PC-9 (cell line): ENCODE measurements at regions not wholly inside any gene's neighbourhood (a gene's known extent, or its start where the extent isn't known, plus 50 kb on each side); places are given as distances from the start of the nearest gene placed in this dataset.

Experiments used
- BruUV-seq: library from RNA; stranded (reverse); fragments of 400-500 nt; replicated peaks from 2 replicates; lab custom pipeline; 2021; lab: Mats Ljungman, UMichigan
- CTCF ChIA-PET: fragments of 300-600 bp; sonication (Branson Sonifier 250); formaldehyde crosslinking; loops from one replicate; lab custom pipeline; 2022; ENCODE audit warnings: antibody characterized with exemption; lab: Charles Lee
- POLR2A ChIA-PET: fragments of 300-600 bp; sonication (Branson Sonifier 250); formaldehyde crosslinking; loops from one replicate; lab custom pipeline; 2022; ENCODE audit warnings: antibody characterized with exemption; ENCODE audit not compliant: unreplicated experiment; lab: Charles Lee
- DNase-seq, 2 experiments: peaks; one replicate each; pipeline versions ENCODE4 v3.0.0 to v3.0.0-alpha.2; 2015 to 2022; ENCODE audit warnings: mixed read lengths in 1 of 2
- H2AFZ ChIP-seq: fragments of 200-600 bp; sonication (generic); 2 replicates; pipeline ENCODE4 v1.8.1; 2017; ENCODE audit warnings: antibody characterized with exemption
- H3F3A ChIP-seq: fragments of 200-600 bp; sonication (generic); 2 replicates; pipeline ENCODE4 v1.8.1; 2017; ENCODE audit warnings: antibody characterized with exemption, mild to moderate bottlenecking, low read depth; ENCODE audit not compliant: insufficient read depth
- H3K27ac ChIP-seq: fragments of 200-600 bp; sonication (generic); 2 replicates; pipeline ENCODE4 v1.6.1; 2016; ENCODE audit warnings: mixed run types
- H3K27me3 ChIP-seq: fragments of 200-600 bp; sonication (generic); 2 replicates; pipeline ENCODE4 v1.6.1; 2016; ENCODE audit warnings: low read depth, mixed run types; ENCODE audit not compliant: insufficient read depth
- H3K36me3 ChIP-seq: fragments of 200-600 bp; sonication (generic); 2 replicates; pipeline ENCODE4 v1.6.1; 2016; ENCODE audit warnings: low read depth, mixed run types
- H3K4me1 ChIP-seq: fragments of 200-600 bp; sonication (generic); replicated peaks from 2 replicates; pipeline ENCODE4 v1.6.1; 2016; ENCODE audit warnings: mixed run types; ENCODE audit not compliant: insufficient read depth
- H3K4me2 ChIP-seq: fragments of 200-600 bp; sonication (generic); 2 replicates; pipeline ENCODE4 v1.6.1; 2017; ENCODE audit warnings: mixed run types
- H3K4me3 ChIP-seq: fragments of 200-600 bp; sonication (generic); 2 replicates; pipeline ENCODE4 v1.6.1; 2016; ENCODE audit warnings: mixed run types
- H3K79me2 ChIP-seq: fragments of 200-600 bp; sonication (generic); 2 replicates; pipeline ENCODE4 v1.6.1; 2017; ENCODE audit warnings: low read depth, mixed run types
- H3K9me2 ChIP-seq: fragments of 200-600 bp; sonication (generic); 2 replicates; pipeline ENCODE4 v1.8.1; 2017; ENCODE audit warnings: mild to moderate bottlenecking; ENCODE audit not compliant: insufficient read depth
- H3K9me3 ChIP-seq: fragments of 200-600 bp; sonication (generic); 2 replicates; pipeline ENCODE4 v1.8.1; 2016; ENCODE audit warnings: low read depth; ENCODE audit not compliant: insufficient read depth
- H4K20me1 ChIP-seq: fragments of 200-600 bp; sonication (generic); 2 replicates; pipeline ENCODE4 v1.8.1; 2017; ENCODE audit not compliant: insufficient read depth
- EZH2 ChIP-seq: fragments of 200-600 bp; sonication (generic); IDR thresholded peaks from 2 replicates; pipeline ENCODE4 v1.8.0; 2017; ENCODE audit warnings: antibody characterized with exemption, low read depth
- intact Hi-C: fragments of 100-400 bp; cut with micrococcal nuclease; formaldehyde crosslinking; loops from one replicate; pipeline ENCODE4 v1.10.0; 2022; ENCODE audit not compliant: unreplicated experiment
- TF ChIP-seq, protein P1 (sequence below): fragments of 200-600 bp; sonication (generic); conservative IDR thresholded peaks from 2 replicates; pipeline ENCODE4 v1.6.1; 2017; ENCODE audit warnings: mixed run types, antibody characterized with exemption, mild to moderate bottlenecking, moderate library complexity

DNA sequence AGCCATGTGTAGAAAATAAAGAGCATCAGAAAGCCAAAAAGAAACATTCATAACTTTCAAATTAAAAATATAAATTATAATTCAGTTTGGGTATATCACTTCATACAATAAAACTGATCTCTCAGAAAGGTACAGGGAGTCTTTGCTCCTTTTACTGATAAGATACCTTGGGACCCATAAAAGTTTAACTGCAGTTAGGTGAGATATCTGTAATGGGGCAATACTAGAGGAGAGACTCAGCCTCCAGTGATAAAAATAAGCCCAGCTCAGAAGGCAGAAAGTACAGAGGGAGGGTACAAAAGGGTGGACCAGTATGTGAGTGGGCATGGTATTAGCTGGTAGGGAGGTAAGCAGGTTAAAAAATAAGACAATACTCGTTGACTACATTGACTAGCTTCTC lies 180.9 kb upstream of the AGTR2 start:
- H2AFZ ChIP-seq: no peak overlapping the region
- no peaks in the 10 kb centered on the region for H3K79me2 ChIP-seq
- H3F3A ChIP-seq: no peaks in the 10 kb centered on the region
- H3K36me3 ChIP-seq: no peaks in the 10 kb centered on the region
- no peak for TF ChIP-seq EZH2
- TF ChIP-seq, protein P1, sequence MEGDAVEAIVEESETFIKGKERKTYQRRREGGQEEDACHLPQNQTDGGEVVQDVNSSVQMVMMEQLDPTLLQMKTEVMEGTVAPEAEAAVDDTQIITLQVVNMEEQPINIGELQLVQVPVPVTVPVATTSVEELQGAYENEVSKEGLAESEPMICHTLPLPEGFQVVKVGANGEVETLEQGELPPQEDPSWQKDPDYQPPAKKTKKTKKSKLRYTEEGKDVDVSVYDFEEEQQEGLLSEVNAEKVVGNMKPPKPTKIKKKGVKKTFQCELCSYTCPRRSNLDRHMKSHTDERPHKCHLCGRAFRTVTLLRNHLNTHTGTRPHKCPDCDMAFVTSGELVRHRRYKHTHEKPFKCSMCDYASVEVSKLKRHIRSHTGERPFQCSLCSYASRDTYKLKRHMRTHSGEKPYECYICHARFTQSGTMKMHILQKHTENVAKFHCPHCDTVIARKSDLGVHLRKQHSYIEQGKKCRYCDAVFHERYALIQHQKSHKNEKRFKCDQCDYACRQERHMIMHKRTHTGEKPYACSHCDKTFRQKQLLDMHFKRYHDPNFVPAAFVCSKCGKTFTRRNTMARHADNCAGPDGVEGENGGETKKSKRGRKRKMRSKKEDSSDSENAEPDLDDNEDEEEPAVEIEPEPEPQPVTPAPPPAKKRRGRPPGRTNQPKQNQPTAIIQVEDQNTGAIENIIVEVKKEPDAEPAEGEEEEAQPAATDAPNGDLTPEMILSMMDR: no peak
- no TSS peak for BruUV-seq
- intact Hi-C loops: no loop called here
- H3K27ac ChIP-seq: no peak overlapping the region
- H3K9me2 ChIP-seq: no peaks in the 10 kb centered on the region
- H3K4me1 ChIP-seq: no peaks in the 10 kb centered on the region
- H3K27me3 ChIP-seq: no peaks in the 10 kb centered on the region
- no peak overlapping the region for H3K4me3 ChIP-seq
- no peaks in the 10 kb centered on the region for H3K9me3 ChIP-seq
- H4K20me1 ChIP-seq: no peaks in the 10 kb centered on the region
- ChIA-PET CTCF (no interaction called here), POLR2A (no interaction called here)
- no peak overlapping the region for H3K4me2 ChIP-seq
- DNase-seq: no peak

DNA sequence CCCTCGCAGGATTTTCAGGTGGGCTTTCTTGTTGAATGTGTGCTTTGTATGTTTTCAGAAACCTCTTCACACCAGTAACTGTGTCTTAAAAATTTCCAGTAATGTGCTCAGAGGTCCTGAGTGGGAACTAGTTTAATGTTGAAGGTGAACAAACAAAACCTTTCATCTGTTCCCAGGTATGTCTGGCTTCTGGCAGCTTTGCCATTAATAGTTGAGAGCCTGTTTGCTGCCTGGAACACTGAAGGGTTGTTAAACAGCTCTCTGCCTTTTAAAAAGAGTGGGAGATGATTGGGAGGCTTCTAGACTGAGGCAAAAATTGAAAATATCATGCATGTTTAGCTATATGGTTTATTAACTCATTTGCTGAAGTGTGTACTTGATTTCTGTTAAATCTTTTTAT lies 161.2 kb upstream of the AGTR2 start:
- DNase-seq: no peak
- Histone ChIP-seq H3K4me3 (no peak overlapping the region), H3K4me2 (no peak overlapping the region), H3K4me1 (no peaks in the 10 kb centered on the region), H3K36me3 (no peaks in the 10 kb centered on the region), H3K9me2 (no peaks in the 10 kb centered on the region), H3K79me2 (no peaks in the 10 kb centered on the region), H3K9me3 (no peaks in the 10 kb centered on the region), H3F3A (no peaks in the 10 kb centered on the region), H3K27ac (no peak overlapping the region), H3K27me3 (0 out of 2 replicates have a peak, but pooled peaks cover 4% of the 10 kb centered on the region), H4K20me1 (no peaks in the 10 kb centered on the region), H2AFZ (no peak overlapping the region)
- ChIA-PET CTCF (no interaction called here), POLR2A (no interaction called here)
- TF ChIP-seq EZH2: no peak
- TF ChIP-seq, protein P1: no peak
- no TSS peak for BruUV-seq
- intact Hi-C loops: no loop called here

DNA sequence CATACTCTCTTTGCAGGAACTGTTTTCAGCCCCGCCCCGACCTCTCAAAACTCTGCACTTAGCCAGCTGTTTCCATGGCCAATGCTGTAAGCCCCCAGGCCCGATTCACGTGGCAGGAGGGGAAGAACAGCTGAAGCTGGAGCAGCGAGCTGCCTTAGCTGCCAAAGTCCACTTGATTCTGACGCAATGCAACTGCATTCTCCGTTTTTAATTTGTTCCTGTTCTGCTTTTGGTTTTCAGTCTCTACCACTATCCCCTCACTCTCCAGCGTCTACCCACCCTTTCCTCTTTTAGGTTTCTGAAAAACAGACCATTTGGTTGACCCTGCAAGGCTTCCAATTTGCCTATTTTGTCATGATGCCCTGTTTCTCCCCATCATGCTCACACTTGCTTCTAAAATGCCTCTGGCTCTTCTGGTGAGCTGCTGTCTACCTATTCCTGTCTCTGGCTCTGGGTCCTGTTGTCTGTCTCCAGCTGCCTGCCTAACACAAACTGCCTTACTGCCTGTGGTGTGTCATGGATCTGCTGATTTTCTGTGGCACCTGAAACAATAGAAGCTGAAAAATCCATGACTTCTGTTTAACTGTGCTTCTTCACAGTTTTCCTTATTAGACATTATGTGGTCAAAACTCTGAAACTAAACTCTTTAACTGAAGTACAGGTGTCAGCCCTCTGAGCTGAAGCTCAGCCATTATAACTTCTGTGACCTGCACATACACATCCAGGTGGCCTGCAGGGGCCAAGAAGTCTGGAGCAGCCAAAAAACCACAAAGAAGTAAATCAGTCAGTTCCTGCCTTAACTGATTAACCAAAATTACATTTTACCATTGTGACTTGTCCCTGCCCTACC lies 160.5 kb upstream of the AGTR2 start:
- DNase-seq: no peak
- TF ChIP-seq, protein P1: no peak
- no peak for TF ChIP-seq EZH2
- H3K4me1 ChIP-seq: no peaks in the 10 kb centered on the region
- no peaks in the 10 kb centered on the region for H3K79me2 ChIP-seq
- H3K27ac ChIP-seq: no peak overlapping the region
- CTCF ChIA-PET: no interaction called here
- H3K9me3 ChIP-seq: no peaks in the 10 kb centered on the region
- no peaks in the 10 kb centered on the region for H4K20me1 ChIP-seq
- 0 out of 2 replicates have a peak, but pooled peaks cover 4% of the 10 kb centered on the region for H3K27me3 ChIP-seq
- H2AFZ ChIP-seq: no peak overlapping the region
- no peaks in the 10 kb centered on the region for H3F3A ChIP-seq
- no TSS peak for BruUV-seq
- no peaks in the 10 kb centered on the region for H3K9me2 ChIP-seq
- POLR2A ChIA-PET: no interaction called here
- intact Hi-C loops: no loop called here
- H3K36me3 ChIP-seq: no peaks in the 10 kb centered on the region
- H3K4me2 ChIP-seq: no peak overlapping the region
- no peak overlapping the region for H3K4me3 ChIP-seq
